Eye (tissue), 1 donor: ENCODE measurements at regions not wholly inside any gene's neighbourhood (a gene's known extent, or its start where the extent isn't known, plus 50 kb on each side); places are given as distances from the start of the nearest gene placed in this dataset.

ENCODE experiments used
- DNase-seq: peaks from one replicate; pipeline ENCODE4 v3.0.0-alpha.2; 2015

DNA sequence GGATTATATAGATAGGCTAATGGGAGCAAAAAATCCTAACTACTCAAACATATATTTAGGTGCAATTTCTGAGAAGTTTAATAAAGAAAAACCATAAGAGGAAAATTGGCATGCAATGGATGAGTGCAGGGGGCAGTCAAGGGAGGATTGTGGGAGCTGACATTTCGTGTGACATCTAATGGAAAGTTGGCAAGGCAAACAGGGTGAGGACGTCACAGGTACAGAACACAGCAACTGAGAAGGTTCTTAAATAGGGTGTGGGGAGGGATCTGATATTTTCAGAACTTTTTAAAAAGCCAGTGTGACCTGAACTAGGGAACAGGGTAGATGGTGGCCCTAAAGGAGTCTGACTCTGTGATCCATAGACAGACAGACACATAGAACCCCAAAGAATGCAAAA, 194.9 kb upstream of the GLI3 start:
- no peak for DNase-seq

DNA sequence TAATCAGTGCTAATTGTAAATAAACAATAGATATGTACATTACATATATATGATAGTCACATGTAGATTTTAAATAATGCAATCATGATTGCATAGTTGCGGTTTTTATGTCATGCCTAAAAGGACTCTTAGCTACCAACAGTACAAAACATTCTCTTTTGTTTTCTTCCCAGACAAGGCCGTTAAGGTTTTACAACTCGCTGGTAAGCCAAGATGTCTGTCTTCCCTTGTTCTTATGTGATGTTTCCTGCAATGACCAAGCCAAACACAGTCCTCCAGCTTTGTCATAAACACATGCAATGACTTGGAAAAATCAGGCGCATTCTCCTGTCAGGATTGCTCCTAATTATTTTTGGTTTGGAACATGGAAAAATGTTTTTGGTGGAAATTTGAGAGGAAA, 192.3 kb upstream of the GLI3 start:
- DNase-seq = no peak

DNA sequence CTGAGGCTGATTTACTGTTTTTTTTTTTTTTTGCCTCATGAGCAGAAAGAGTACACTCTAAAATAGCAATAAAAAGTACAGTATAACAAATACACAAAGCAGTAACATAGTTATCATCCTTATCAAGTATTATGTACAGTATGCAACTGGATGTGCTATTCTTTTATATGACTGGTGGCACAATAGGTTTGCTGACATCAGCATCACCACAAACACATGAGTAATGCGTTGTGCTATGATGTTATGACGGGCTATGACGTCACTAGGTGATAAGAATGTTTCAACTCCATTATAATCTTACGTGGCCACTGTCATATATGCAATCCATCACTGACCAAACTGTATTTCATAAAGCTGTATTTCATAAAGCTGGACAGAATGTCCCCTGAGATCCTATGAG, 189.2 kb upstream of the GLI3 start:
- DNase-seq = no peak

DNA sequence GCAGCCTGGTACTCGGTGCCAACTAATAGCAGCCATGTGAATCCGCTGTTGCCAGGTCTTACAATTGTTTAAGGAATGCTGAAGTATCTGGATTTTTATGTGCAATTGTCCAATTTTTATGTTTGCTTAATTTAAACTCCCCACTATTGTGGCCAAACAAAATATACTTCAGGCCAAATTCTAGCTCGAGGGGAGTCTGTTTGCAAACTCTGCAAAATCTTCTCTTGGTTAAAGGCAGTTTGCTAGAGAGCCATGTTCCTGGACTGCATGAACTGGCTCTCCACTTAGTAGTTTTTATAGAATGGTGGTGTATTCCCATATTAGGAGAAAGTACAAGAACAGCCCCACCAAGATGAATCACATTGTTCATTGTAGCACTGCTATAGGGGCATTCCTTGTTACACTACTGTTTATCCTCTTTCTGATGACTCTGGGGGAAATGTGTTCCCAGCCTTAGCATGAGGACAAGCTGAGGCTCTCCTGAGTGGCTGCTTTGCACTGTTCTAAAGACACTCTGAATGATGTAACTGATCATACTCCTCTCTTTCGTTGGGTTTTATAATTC, 178.0 kb upstream of the GLI3 start:
- peak; percentile 40 for DNase-seq

DNA sequence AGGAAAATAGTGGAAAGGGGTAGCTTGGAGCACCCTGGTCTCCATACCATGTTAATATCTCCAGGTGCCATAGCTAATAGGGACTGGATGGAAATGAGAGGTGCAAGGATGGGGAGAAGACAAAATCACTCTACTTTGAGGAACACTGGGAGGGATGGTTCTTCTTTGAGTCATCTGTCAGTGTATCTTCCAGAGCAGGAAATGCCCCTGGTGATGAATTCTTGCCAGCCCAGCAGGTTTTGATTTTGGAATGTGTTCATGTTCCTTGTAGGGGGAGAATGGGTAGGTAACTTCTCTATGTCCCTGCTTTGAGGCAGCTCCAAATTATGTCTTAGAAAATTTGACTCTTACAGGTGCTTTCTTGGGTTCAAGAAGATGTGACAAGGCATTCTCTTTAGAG, 177.0 kb upstream of the GLI3 start:
- no peak for DNase-seq

DNA sequence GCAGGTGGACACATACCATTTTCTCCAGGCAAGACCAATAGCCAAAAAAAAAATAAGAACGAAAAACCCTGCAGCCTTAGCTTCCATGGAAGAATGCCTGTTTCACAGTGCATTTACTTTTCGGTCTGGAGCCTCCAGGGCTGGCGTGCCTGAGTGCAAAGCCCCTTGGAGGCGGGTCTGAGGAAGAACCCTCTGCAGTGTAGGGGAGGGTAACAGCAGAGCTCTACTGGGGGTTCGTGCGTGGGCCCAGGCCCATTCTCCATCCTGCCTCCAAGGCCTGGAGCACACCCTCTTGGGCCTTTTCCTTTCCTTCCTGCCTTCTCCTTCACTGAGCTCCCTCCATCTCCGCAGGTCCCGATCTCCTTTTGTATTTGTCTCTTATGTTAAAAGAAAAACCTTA, 172.3 kb upstream of the GLI3 start:
- no peak for DNase-seq

DNA sequence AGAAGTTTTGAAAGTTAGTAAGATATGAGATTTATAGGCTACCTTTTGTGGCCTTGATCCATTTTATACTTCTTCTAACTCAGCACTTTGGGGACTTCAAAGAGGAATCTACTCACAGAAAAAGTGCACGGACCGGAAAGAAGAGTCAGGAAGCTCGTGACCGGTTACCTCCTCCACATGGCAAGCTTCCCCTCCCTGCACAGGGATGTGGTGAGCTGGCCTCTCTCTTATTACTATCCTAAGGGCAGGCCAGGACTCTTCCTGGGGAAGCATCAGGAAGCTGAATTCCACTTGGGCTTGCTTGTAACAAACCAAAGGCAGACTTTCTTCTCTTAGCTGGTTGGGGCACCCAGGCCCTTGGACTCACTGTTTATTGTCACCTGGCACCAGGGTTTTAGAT, 170.8 kb upstream of the GLI3 start:
- DNase-seq = no peak

DNA sequence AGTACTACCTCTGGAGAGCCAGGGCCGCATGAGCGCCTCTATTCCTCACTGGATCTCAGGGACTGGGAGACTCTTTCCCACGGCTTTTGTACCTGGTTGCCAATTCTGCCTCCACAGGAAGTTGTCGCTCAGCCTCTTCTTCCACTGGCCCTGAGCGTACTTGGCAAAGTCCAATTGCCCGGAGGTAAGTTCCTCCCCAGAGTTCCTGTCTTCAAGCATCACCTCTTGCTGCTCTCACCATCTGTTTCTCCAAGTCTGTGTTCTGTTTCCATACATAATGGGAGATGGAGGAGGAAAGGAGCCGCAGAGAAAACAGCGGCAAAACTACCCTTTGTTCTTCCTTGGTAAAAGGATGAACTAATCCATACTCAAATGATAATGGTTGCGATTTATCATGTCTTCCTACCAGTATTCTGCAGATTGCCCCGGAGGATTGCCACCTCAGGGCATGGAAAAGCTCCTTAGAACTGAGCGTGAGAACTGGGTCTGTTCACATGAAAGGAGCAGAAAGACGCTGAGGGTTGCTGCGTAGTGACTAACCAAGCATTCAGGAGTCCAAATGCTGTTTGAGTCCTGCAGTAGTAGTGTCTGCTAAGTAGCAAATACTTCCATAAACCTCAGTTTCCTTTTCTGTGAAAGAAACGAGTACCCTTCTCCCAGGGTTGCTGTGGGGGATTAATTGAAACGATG, 170.2 kb upstream of the GLI3 start:
- no peak for DNase-seq

DNA sequence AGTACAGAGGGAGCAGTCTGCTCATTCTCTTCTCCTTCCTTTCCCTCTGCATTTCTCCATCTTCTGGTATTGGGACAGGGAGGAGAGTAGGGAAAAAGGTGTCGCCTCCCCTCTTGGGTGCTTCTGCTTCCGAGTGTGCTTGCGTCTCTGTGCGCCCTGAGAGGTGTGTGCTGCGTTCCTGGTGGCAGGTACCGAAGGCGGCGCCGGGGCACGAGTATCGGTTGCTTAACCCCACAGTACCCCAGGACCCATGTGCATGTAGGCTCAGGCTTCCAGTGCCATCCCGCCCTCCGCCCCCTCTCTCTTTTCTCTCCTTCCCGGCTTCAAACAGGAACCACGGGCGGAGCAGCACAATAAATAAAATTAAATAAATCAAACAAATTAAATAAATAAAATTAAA, 169.3 kb upstream of the GLI3 start:
- DNase-seq = no peak

DNA sequence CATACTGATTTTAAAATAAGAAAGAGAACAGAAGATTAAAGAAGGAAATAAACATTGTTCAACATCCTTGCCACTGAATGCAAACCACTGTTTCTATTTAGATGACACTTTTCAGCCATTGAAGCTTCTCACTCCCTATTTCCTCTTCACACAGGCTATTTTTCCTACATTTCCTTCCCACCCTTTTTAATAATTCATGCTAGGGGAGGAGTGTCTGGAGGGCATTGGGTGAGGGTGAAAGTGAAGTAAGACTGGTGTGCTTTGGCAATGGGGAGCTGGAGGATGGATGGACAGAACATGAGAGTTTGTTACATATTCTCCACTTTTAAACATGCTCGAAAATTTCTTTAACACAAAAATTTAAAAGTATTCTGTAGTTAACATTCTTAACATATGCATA, 168.8 kb upstream of the GLI3 start:
- no peak for DNase-seq

DNA sequence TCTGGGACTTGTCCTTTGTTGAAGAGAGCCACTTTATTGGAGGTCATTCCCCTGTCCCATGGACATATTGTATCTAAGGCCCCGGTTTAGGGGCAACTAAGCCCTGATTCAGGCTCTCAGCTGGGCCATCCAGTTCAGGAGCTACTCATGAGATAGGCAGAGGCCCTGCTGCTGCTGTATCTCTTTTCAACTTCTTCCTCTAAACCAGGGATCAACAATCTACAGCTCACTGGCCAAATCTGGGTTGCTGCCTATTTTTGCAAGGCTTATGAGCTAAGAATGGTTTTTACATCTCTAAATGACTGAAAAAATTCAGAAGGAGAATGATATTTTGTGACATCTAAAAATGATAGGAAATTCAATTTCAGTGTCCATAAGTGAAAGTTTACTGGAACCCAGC, 166.8 kb upstream of the GLI3 start:
- no peak for DNase-seq

DNA sequence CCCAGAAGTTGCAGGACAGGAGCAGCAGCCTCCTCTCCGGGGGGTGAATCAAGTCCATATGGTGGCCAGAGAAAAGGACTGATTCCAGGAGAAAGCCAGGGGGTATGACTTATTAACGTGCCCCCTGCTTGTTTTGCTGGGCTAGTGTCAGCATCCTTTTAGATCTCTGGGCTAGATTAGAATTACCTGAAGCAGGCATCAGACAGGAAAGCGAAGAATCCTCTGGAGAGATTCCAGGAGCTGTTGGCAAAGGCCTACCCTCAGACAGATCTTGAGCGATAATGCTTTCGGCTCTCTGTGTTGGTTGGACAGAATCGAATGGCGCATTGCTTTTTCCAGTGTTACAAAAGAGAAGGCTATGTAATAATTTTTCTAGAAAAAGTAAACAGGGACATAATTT, 164.0 kb upstream of the GLI3 start:
- DNase-seq = peak; percentile 34

DNA sequence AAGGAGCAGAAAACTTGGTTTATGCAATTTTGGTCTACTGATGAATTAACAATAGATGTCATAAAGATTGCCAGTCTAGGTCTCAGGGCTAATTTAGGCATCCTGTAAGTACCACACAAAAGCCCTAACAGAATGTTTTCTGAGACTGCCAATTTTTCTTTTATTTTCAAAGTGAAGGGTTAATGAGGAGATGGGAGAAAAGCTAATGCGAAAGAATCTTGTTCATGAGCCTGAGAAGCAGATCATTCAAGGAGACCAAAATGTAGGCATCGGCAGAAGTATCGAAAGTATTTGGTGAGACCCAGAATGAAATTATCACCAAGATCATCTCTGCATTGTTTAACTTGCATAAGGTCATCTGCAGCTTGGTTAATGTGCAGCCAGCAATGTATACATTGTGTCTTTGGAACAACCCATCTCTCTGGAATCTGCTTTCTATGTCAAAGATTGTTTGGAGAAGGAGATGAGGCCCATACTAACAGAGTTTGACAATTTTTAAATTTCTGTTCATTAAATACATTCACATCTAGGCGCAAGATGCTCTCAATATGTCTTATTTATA, 163.3 kb upstream of the GLI3 start:
- DNase-seq = peak; percentile 67

DNA sequence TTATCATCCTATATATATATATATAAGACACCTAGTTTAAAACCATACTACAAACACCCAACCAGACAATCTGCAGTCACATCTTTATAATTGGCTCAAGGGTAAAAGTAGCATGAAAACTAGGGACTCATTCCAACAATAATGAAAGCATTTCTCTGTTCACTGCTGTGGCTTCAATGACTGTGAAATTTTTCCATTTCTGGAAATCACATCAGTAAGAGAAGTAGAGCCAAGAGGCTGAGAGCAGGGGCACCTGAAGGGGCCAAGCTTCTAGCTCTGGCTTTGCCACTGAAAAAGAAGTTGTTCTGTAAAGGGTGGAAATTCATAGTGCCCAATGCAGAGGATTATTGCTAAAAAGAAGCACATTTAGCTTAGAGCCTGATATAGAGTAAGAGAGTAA, 158.6 kb upstream of the GLI3 start:
- no peak for DNase-seq

DNA sequence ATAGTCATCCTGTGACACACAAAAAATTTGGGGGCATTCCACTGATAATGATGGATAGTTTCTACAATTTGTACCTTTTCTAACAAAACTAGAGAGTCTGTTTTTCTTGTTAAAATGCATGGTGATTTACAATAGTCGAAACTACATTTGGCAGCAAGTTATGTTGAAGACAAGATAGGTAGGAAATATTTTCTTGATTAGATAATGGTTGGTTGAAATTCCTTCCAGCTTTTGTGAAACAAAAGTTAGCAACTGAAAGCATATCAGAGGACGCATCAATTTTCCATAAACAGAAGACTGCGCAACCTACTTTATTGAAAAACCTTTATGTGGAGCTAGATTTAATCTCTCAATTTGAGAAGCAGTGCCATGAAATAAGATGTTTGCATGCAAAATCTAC, 155.8 kb upstream of the GLI3 start:
- no peak for DNase-seq

DNA sequence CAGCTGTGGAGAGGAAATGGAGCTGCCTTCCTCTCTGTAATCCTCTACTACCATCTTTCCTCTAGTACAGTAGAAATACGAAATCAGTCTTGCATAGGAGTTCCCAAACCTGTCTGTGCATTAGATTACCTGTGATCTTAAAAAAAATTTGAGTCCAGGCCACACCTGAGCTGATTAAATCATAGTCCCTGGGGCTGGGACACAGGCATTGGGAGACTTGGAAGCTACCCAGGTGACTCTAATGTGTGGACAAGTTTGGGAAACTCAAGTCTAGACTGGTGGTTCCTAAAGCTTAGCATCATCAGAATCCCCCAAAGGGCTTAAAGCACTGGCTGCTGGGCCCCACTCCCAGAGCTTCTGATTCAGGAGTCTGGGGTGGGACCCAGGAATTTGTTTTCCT, 152.7 kb upstream of the GLI3 start:
- no peak for DNase-seq

DNA sequence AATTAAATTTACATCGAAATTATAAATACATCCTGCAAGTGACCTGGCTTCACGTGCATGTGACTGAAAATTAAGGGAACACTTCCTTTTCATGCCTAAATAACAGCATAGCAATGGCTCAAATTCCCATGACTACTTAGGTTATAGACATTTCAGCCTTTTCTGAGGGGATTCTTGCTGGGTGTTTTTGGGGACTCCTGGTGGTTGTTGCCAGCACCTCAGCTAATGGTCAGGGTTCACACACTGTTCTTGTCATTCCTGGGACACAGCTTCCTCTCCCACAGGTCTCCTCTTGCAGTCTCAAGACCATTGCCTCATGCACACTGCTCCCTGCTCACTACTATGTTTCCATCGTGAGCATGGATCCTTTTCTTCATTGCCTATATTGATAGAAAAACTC, 148.9 kb upstream of the GLI3 start:
- no peak for DNase-seq

DNA sequence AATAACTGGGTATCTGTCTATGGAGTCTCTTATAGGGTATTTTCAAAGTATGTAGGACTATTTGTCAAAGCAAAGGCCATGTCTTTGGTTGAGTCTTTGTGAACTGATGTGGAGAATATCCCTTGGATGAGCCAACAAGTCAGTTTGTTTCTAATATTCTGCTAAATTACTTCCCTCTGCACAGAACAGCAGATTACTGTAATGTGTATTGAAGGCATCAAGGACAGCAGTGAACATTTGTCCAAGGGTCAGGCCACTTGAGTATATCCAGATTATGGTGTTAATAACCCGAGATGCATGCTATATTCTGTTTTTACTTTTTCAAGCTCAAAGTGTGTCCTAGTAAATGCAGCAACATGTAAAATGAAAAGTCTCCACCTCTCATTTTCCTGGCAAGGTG, 144.2 kb upstream of the GLI3 start:
- DNase-seq = no peak

DNA sequence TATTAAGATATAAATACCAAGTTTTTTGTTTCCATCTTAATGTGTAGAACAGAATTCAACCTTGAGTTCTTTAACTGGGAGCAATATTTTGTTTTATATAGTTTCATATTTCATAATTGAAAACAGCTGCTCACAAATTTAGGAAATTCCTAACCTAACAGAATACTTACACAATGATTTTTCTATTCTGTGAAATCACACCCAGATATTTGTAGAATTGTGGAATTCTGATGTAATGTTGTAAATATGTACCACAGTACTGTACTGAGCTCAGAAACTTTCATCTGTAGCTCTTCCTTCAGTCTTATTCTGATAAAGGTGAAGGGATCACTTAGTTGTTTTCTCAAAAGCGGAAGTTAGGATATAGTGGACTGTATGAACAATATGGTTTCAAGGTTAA, 143.4 kb upstream of the GLI3 start:
- DNase-seq = peak; percentile 15

DNA sequence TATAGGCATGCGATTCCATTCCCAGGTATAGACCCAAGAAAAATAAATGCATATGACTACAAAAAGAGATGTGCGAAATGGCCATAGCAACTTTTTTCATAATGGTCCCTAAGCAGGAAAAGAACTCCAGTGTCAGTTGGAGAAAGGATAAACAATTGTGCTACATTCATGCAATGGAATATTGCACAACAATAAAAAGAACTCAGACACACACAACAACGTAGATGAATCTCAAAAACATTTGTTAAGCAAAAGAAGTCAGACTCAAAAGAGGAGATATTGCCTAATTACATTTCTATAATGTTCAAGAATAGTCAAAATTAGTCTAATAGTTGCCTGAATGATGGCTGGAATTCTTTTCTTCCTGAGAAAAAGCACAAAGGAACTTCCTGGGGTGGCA, 141.1 kb upstream of the GLI3 start:
- no peak for DNase-seq

DNA sequence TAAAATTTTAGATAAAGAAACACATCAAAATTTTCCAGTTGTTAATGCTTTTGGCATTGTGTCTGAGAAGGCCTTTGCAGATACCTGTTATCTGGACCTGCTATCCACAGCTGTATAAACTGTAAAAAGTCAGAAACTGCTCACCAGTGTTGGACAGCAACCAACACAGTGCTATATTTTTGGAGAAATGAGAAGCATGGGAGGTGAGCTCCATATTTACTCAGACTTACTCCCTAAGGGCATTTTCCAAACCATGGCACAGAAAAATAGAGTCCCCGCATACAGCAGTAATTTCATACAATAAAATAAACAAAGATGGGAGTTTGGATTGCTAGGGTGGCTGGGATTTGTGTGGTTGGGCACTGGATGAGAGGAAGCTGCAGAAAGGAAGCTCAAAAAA, 136.3 kb upstream of the GLI3 start:
- DNase-seq = no peak

DNA sequence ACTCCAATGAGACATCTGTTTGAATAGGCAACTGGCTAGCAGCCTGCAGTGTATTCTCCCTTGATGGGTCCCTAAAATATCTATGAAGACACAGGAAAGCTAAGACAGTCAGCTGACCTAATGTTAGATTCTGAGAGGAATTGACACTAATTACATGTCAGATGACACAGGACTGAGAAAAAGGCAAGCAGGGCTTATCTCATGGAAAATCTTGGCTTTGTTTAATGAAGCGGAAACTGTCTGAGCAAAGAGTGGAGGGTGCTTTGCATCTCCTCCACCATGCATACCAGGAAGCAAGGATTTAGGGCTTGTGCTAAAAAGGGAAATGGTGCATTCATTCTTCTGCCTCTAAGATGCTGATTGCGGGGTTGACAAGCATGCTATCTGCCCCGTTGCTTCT, 135.5 kb upstream of the GLI3 start:
- peak; percentile 92 for DNase-seq

DNA sequence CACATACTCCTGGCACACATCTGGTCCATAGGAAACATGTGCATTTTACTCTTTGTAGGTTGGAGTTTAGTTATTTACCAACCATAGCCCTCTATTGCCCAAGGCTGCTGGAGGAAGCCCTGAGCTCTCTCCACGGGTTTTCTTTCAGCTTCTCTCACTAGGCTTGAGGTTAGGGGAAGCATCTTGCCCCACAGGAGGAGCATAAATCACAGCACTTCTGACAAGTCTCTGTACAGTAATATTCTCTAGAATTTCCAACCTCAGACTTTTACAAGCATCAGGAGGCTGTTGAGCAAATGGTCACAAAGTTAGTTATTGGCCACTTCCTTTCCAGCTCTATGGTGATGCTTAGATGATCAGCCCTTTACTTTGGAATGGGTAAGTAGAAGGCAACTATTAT, 122.9 kb upstream of the GLI3 start:
- no peak for DNase-seq

DNA sequence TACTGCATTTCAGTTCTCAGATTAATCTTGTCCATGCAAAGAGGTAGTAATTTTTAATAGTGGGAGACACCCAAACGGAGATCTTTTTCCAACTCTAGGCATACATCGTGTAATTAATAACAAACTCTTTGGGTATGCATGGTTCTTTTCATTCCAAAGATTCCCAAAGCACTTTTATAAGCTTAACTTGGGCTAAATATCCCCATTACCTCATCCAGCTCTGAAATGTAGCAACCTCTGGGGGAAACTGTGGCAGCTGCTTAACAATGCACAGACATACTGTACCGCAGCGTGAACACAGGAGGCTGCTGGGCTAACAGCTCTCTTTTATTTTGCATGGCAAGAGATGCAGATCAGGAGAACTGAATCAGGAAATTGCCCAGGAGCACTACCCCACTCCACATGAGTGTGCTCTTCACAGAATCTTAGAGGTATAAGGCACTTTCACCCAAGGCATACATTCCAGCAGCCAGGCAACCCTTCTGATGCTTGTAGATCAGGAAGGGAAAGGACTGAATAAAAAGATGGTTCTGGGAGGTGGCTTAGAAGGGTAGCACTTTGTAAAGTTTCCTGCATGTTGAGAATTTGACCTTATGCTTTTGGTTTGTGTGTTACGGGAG, 114.4 kb upstream of the GLI3 start:
- peak; percentile 37 for DNase-seq

DNA sequence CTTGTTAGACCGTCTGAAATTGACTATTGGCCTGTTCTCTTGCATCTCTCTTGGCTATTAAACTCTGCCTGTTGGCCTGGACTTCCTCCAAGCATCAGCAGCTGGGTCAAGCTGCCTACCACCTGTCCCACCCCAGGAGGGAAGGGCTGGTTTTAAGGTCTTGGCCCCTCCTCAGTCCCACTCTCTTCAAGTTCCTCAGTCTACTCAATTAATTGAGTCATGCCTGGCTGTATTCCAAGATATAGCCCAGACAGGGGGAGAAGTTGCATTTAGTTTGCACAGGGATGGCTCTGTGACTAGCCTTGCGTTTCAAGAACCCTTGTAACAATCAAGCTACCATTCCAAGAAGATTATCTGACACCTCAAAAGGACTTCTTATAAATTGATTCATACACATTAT, 113.8 kb upstream of the GLI3 start:
- DNase-seq = peak; percentile 62
